H1 (cell line): ENCODE measurements at regions not wholly inside any gene's neighbourhood (a gene's known extent, or its start where the extent isn't known, plus 50 kb on each side); places are given as distances from the start of the nearest gene placed in this dataset.

Experiments
- CTCF ChIA-PET: fragments of 300-600 bp; sonication (Branson Sonifier 250); formaldehyde crosslinking; loops from one replicate; lab custom pipeline; 2021; ENCODE audit not compliant: partially characterized antibody; lab: Charles Lee
- POLR2A ChIA-PET: fragments of 300-600 bp; sonication (Branson Sonifier 250); formaldehyde crosslinking; loops from one replicate; lab custom pipeline; 2021; ENCODE audit warnings: inconsistent platforms; ENCODE audit not compliant: partially characterized antibody; lab: Charles Lee
- DNase-seq, 2 experiments: peaks; one replicate each; pipeline versions ENCODE4 v3.0.0 to v3.0.0-alpha.2; 2010 to 2022; ENCODE audit warnings: low spot score in 2 of 2, low read depth in 1 of 2, mixed read lengths in 1 of 2
- FAIRE-seq: peaks from 2 replicates; lab custom pipeline; 2011; peaks lifted over from hg19 to GRCh38; lab: Jason Lieb, UNC
- H2AFZ ChIP-seq: 2 replicates; pipeline ENCODE4 v1.8.1; 2012; ENCODE audit warnings: low read length, inconsistent platforms
- H2AK5ac ChIP-seq: 2 replicates; pipeline ENCODE4 v1.6.1; 2013; ENCODE audit warnings: low read depth, low read length
- H2BK120ac ChIP-seq: replicated peaks from 2 replicates; pipeline ENCODE3; 2013; ENCODE audit warnings: low read depth, low read length, inconsistent platforms
- H2BK12ac ChIP-seq: 2 replicates; pipeline ENCODE4 v1.6.1; 2013; ENCODE audit warnings: low read depth, low read length
- H2BK15ac ChIP-seq: 2 replicates; pipeline ENCODE4 v1.6.1; 2013; ENCODE audit warnings: low read length
- H2BK20ac ChIP-seq: 2 replicates; pipeline ENCODE4 v1.6.1; 2013; ENCODE audit warnings: low read length
- H2BK5ac ChIP-seq: 2 replicates; pipeline ENCODE4 v1.6.1; 2013; ENCODE audit warnings: low read depth, low read length
- H3K14ac ChIP-seq: 2 replicates; pipeline ENCODE4 v1.6.1; 2013; ENCODE audit warnings: inconsistent platforms; ENCODE audit not compliant: insufficient read length
- H3K18ac ChIP-seq: 2 replicates; pipeline ENCODE4 v1.6.1; 2013; ENCODE audit warnings: low read length; ENCODE audit errors: extremely low read depth
- H3K23ac ChIP-seq: 2 replicates; pipeline ENCODE4 v1.6.1; 2013; ENCODE audit warnings: inconsistent platforms; ENCODE audit not compliant: insufficient read length
- H3K23me2 ChIP-seq: 2 replicates; pipeline ENCODE4 v1.6.1; 2013; ENCODE audit warnings: low read depth, low read length
- H3K27ac ChIP-seq: 2 replicates; pipeline ENCODE4 v1.6.1; 2011; ENCODE audit warnings: low read depth, low read length, inconsistent platforms
- H3K27me3 ChIP-seq, 4 experiments: replicated peaks in 1 of 4; 1 replicate in 1 of 4; 2 replicates in 3 of 4; pipeline versions ENCODE4 v1.6.1 to v1.8.1; 2011 to 2013; ENCODE audit warnings: low read length in 3 of 4, mild to moderate bottlenecking in 3 of 4, inconsistent platforms in 2 of 4, mixed read lengths in 2 of 4, moderate library complexity in 1 of 4; ENCODE audit not compliant: control insufficient read depth in 3 of 4, insufficient read depth in 3 of 4; ENCODE audit errors: extremely low read depth in 1 of 4
- H3K36me3 ChIP-seq, 4 experiments: 2 replicates each; pipeline versions ENCODE4 v1.6.1 to v1.8.1; 2011 to 2013; ENCODE audit warnings: mild to moderate bottlenecking in 4 of 4, low read length in 3 of 4, moderate library complexity in 2 of 4, control low read depth in 1 of 4, inconsistent platforms in 1 of 4; ENCODE audit not compliant: insufficient read depth in 4 of 4, control insufficient read depth in 2 of 4
- H3K4ac ChIP-seq: replicated peaks from 2 replicates; pipeline ENCODE3; 2013; ENCODE audit warnings: low read length, low read depth, mixed read lengths, inconsistent platforms; ENCODE audit not compliant: insufficient read length
- H3K4me1 ChIP-seq, 4 experiments: replicated peaks in 1 of 4; 1 replicate in 1 of 4; 2 replicates in 3 of 4; pipeline versions ENCODE4 v1.6.1 to v1.8.1; 2011 to 2013; ENCODE audit warnings: low read length in 3 of 4, inconsistent platforms in 2 of 4, mixed read lengths in 1 of 4; ENCODE audit not compliant: insufficient read depth in 4 of 4, control insufficient read depth in 3 of 4
- H3K4me2 ChIP-seq, 2 experiments: 2 replicates each; pipeline versions ENCODE4 v1.6.1 to v1.8.1; 2011 to 2013; ENCODE audit warnings: low read depth in 2 of 2, low read length in 2 of 2, control low read depth in 1 of 2, inconsistent platforms in 1 of 2, mild to moderate bottlenecking in 1 of 2; ENCODE audit not compliant: insufficient read depth in 1 of 2
- H3K4me3 ChIP-seq, 4 experiments: fragments of 200-600, 300-600 bp in 1 of 4; sonication (generic), shearing (Covaris generic), sonication (Bioruptor Twin) in 1 of 4; 2 replicates each; pipeline versions ENCODE4 v1.5.1 to v1.8.1; 2011 to 2016; ENCODE audit warnings: low read length in 4 of 4, low read depth in 3 of 4, control low read depth in 2 of 4, inconsistent platforms in 2 of 4, mild to moderate bottlenecking in 2 of 4, mixed read lengths in 1 of 4, moderate library complexity in 1 of 4; ENCODE audit not compliant: insufficient read depth in 2 of 4; ENCODE audit errors: extremely low read depth in 1 of 4
- H3K56ac ChIP-seq: replicated peaks from 2 replicates; pipeline ENCODE3; 2013; ENCODE audit warnings: low read depth, mild to moderate bottlenecking, mixed read lengths, low read length, inconsistent platforms; ENCODE audit not compliant: insufficient read length
- H3K79me1 ChIP-seq: 2 replicates; pipeline ENCODE4 v1.6.1; 2013; ENCODE audit warnings: low read depth, low read length, control low read depth
- H3K79me2 ChIP-seq, 2 experiments: 2 replicates each; pipeline versions ENCODE4 v1.6.1 to v1.8.1; 2012 to 2013; ENCODE audit warnings: low read length in 2 of 2, mild to moderate bottlenecking in 2 of 2, inconsistent platforms in 1 of 2; ENCODE audit not compliant: insufficient read depth in 2 of 2, control insufficient read depth in 1 of 2
- H3K9ac ChIP-seq, 4 experiments: replicated peaks in 1 of 4; 1 replicate in 1 of 4; 2 replicates in 3 of 4; pipeline versions ENCODE4 v1.6.1 to v1.8.1; 2011 to 2013; ENCODE audit warnings: low read depth in 3 of 4, low read length in 3 of 4, control low read depth in 2 of 4, mild to moderate bottlenecking in 2 of 4, moderate library complexity in 2 of 4, inconsistent platforms in 1 of 4; ENCODE audit errors: extremely low read depth in 1 of 4
- H3K9me3 ChIP-seq, 2 experiments: 2 replicates each; pipeline versions ENCODE4 v1.6.1 to v1.8.1; 2012 to 2013; ENCODE audit warnings: mild to moderate bottlenecking in 2 of 2, moderate library complexity in 2 of 2, control low read depth in 1 of 2, inconsistent platforms in 1 of 2, low read depth in 1 of 2, low read length in 1 of 2, mixed read lengths in 1 of 2; ENCODE audit not compliant: insufficient read depth in 2 of 2
- H4K20me1 ChIP-seq, 2 experiments: replicated peaks in 1 of 2; 2 replicates each; pipeline versions ENCODE3 to v1.8.1; 2011 to 2013; ENCODE audit warnings: inconsistent platforms in 2 of 2, low read length in 2 of 2, mild to moderate bottlenecking in 1 of 2; ENCODE audit not compliant: insufficient read depth in 2 of 2, control insufficient read depth in 1 of 2
- H4K5ac ChIP-seq: 2 replicates; pipeline ENCODE4 v1.6.1; 2013; ENCODE audit warnings: low read length, low read depth, mixed read lengths, inconsistent platforms; ENCODE audit not compliant: insufficient read length
- H4K8ac ChIP-seq: 2 replicates; pipeline ENCODE4 v1.8.0; 2013; ENCODE audit warnings: mild to moderate bottlenecking, moderate library complexity, low read length, inconsistent platforms; ENCODE audit not compliant: insufficient read depth; ENCODE audit errors: extremely low read depth
- H4K91ac ChIP-seq: replicated peaks from 2 replicates; pipeline ENCODE3; 2013; ENCODE audit warnings: low read length, mixed read lengths, inconsistent platforms; ENCODE audit not compliant: insufficient read length
- BRCA1 ChIP-seq: IDR thresholded peaks from 2 replicates; pipeline ENCODE4 v1.6.1; 2012; ENCODE audit warnings: low read depth, low read length, improper control_type of control experiment
- HDAC6 ChIP-seq: IDR thresholded peaks from one replicate; pipeline ENCODE4 v1.7.1; 2012; ENCODE audit warnings: low read depth, mild to moderate bottlenecking, inconsistent platforms, low read length, moderate library complexity
- POLR2A ChIP-seq, 2 experiments: IDR thresholded peaks; 1 replicate in 1 of 2; 2 replicates in 1 of 2; pipeline ENCODE4 v1.6.1; 2011; ENCODE audit warnings: low read depth in 2 of 2, low read length in 2 of 2, mild to moderate bottlenecking in 2 of 2; ENCODE audit errors: control extremely low read depth in 1 of 2
- POU5F1 ChIP-seq: IDR thresholded peaks from 2 replicates; pipeline ENCODE4 v1.6.1; 2011; ENCODE audit warnings: low read depth, mild to moderate bottlenecking, low read length, moderate library complexity
- RAD21 ChIP-seq, 2 experiments: IDR thresholded peaks in 1 of 2; conservative IDR thresholded peaks in 1 of 2; 2 replicates each; pipeline ENCODE4 v1.6.1; 2011; ENCODE audit warnings: low read depth in 2 of 2, low read length in 2 of 2, improper control_type of control experiment in 1 of 2, inconsistent platforms in 1 of 2, mild to moderate bottlenecking in 1 of 2, moderate library complexity in 1 of 2
- RFX5 ChIP-seq: IDR thresholded peaks from 2 replicates; pipeline ENCODE4 v1.6.1; 2011; ENCODE audit warnings: low read depth, low read length, improper control_type of control experiment, borderline replicate concordance
- SIX5 ChIP-seq: IDR thresholded peaks from 2 replicates; pipeline ENCODE4 v1.6.1; 2011; ENCODE audit warnings: mild to moderate bottlenecking, low read depth, low read length
- WGBS, 2 experiments: shearing (Covaris generic) in 1 of 2; methylation state at CpG; one replicate each; pipeline versions ENCODE4 v1.1.6 to v1.1.7; 2013 to 2015; ENCODE audit warnings: low lambda C conversion rate in 2 of 2, mixed read lengths in 2 of 2, inconsistent platforms in 1 of 2, low coverage in 1 of 2, missing lambda C conversion rate in 1 of 2; ENCODE audit not compliant: insufficient replicate concordance in 2 of 2, insufficient coverage in 1 of 2, insufficient read length in 1 of 2; ENCODE audit errors: extremely low coverage in 1 of 2, missing lambda C conversion rate in 1 of 2; 5-methylcytosine and 5-hydroxymethylcytosine counted together

DNA sequence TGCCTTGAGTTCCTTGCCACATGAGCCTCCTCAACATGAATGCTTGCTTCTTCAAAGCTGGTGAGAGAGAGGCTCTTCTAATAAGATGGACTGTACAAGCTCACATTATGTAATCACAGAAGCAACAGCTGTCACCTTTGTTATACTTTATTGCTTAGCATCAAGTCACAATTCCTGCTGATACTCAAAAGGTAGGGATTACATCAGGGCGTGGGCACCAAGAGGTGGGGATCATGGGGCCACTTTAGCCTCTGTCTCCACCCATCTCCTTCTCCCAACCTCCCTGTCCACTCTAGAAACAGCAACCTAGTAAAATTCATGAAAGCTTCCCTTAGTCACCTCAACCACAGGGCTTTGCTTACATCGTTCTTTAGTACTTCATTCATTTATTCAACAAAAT, 95.9 kb downstream of the FAM43A start:
- DNase-seq = no peak
- H4K8ac ChIP-seq = no peak overlapping the region
- no peaks in the 10 kb centered on the region for H3K27me3 ChIP-seq
- no peak for FAIRE-seq
- no peak overlapping the region for H2BK120ac ChIP-seq
- H3K9ac ChIP-seq = no peak overlapping the region
- H3K56ac ChIP-seq = no peak overlapping the region
- H4K20me1 ChIP-seq = no peaks in the 10 kb centered on the region
- H3K79me2 ChIP-seq = no peaks in the 10 kb centered on the region
- H4K91ac ChIP-seq = no peak overlapping the region
- H3K23ac ChIP-seq = no peak overlapping the region
- no peak overlapping the region for H2BK15ac ChIP-seq
- H2AFZ ChIP-seq = no peak overlapping the region
- peaks cover 0 to 6% (median 2%) of the 10 kb centered on the region in 4 experiments; a peak in 2 of 7 replicates for H3K4me1 ChIP-seq
- H3K23me2 ChIP-seq = no peaks in the 10 kb centered on the region
- no peak overlapping the region for H2BK12ac ChIP-seq
- H2AK5ac ChIP-seq = no peak overlapping the region
- H2BK20ac ChIP-seq = no peak overlapping the region
- ChIA-PET CTCF (interaction anchor here (1.3 to 1.4 kb wide), 2 partner anchors 94 to 99 kb away, joined by 3 to 4 read pairs; no protein-coding TSS in a partner anchor), POLR2A (no interaction called here)
- H3K36me3 ChIP-seq = no peaks in the 10 kb centered on the region
- H3K18ac ChIP-seq = no peak overlapping the region
- H3K4me3 ChIP-seq = no peak overlapping the region
- no peak overlapping the region for H3K27ac ChIP-seq
- no peak overlapping the region for H4K5ac ChIP-seq
- H3K9me3 ChIP-seq = no peaks in the 10 kb centered on the region
- H2BK5ac ChIP-seq = no peak overlapping the region
- no peaks in the 10 kb centered on the region for H3K79me1 ChIP-seq
- H3K4ac ChIP-seq = no peak overlapping the region
- WGBS, 2 experiments = 84% methylated on average over 2 of the region's 2 CpGs; no CpG with 5 or more reads in 1 of the 2 experiments
- no peak overlapping the region for H3K4me2 ChIP-seq
- H3K14ac ChIP-seq = no peak overlapping the region
- TF ChIP-seq POLR2A (IDR thresholded peaks at IDR 0.05; ENCODE audit: control extremely low read depth in 1 of 2, low read depth in 2 of 2, low read length in 2 of 2) = no peak
- no peak for TF ChIP-seq RAD21 (IDR thresholded peaks at IDR 0.05 in 1 of 2, conservative IDR thresholded peaks at IDR 0.05 in 1 of 2; ENCODE audit: low read depth in 2 of 2, low read length in 2 of 2)
- TF ChIP-seq BRCA1 = no peak
- TF ChIP-seq POU5F1 = no peak
- TF ChIP-seq SIX5 = no peak
- no peak for TF ChIP-seq HDAC6
- TF ChIP-seq RFX5 = no peak
